ENCODE measurements at regions not wholly inside any gene's neighbourhood (a gene's known extent, or its start where the extent isn't known, plus 50 kb on each side); places are given as distances from the start of the nearest gene placed in this dataset.

- no peaks in the 10 kb centered on the region for H3K9me3 ChIP-seq
- no peaks in the 10 kb centered on the region for H3K4me1 ChIP-seq (ENCODE audit: control insufficient read depth in 1 of 2, extremely low read depth in 1 of 2, insufficient read depth in 2 of 2, low read length in 2 of 2)
- ChIA-PET CTCF (no interaction called here), POLR2A (no interaction called here)
- no peak overlapping the region for H3K4me3 ChIP-seq (ENCODE audit: control insufficient read depth in 1 of 2, extremely low read depth in 1 of 2, low read length in 1 of 2)
- no peaks in the 10 kb centered on the region for H3K4me1 Mint-ChIP-seq
- no peaks in the 10 kb centered on the region for H3K36me3 Mint-ChIP-seq
- no peak for ATAC-seq (replicated peaks in 1 of 4)
- no peak overlapping the region for H3K4me3 Mint-ChIP-seq
- H3K27me3 Mint-ChIP-seq = no peaks in the 10 kb centered on the region
- no peaks in the 10 kb centered on the region for H3K27me3 ChIP-seq (replicated peaks in 1 of 2; ENCODE audit: control insufficient read depth in 2 of 2, extremely low read depth in 1 of 2, insufficient read depth in 2 of 2, low read length in 1 of 2)
- H3K27ac ChIP-seq (ENCODE audit: low read length) = no peak overlapping the region
- H3K9me3 Mint-ChIP-seq = peaks cover 0 to 2% (median 0%) of the 10 kb centered on the region in 3 donors
- no peak overlapping the region for H3K27ac Mint-ChIP-seq
- no CpG with 5 or more reads among the region's 1 CpG for WGBS (ENCODE audit: insufficient coverage)
- H3K36me3 ChIP-seq (ENCODE audit: control insufficient read depth in 2 of 2, extremely low read depth in 1 of 2, insufficient read depth in 1 of 2, low read length in 1 of 2) = no peaks in the 10 kb centered on the region
- no peak for DNase-seq
These were observed 183.6 kb downstream of the SHOX2 start for GRCh38 chr3:157922614-157923013.

GRCh38 chr3:157921811-157922210, 184.4 kb downstream of the SHOX2 start:
- Histone ChIP-seq H3K9me3 (no peaks in the 10 kb centered on the region), H3K27ac (ENCODE audit: low read length) (no peak overlapping the region), H3K4me3 (ENCODE audit: control insufficient read depth in 1 of 2, extremely low read depth in 1 of 2, low read length in 1 of 2) (no peak overlapping the region), H3K36me3 (ENCODE audit: control insufficient read depth in 2 of 2, extremely low read depth in 1 of 2, insufficient read depth in 1 of 2, low read length in 1 of 2) (no peaks in the 10 kb centered on the region), H3K4me1 (ENCODE audit: control insufficient read depth in 1 of 2, extremely low read depth in 1 of 2, insufficient read depth in 2 of 2, low read length in 2 of 2) (no peaks in the 10 kb centered on the region), H3K27me3 (replicated peaks in 1 of 2; ENCODE audit: control insufficient read depth in 2 of 2, extremely low read depth in 1 of 2, insufficient read depth in 2 of 2, low read length in 1 of 2) (no peaks in the 10 kb centered on the region)
- Mint-ChIP-seq H3K27me3 (no peaks in the 10 kb centered on the region), H3K4me3 (no peak overlapping the region), H3K4me1 (no peaks in the 10 kb centered on the region), H3K9me3 (peaks cover 0 to 2% (median 0%) of the 10 kb centered on the region in 3 donors), H3K27ac (no peak overlapping the region), H3K36me3 (no peaks in the 10 kb centered on the region)
- WGBS (ENCODE audit: insufficient coverage) = 60% methylated on average over 3 of the region's 3 CpGs
- ATAC-seq (replicated peaks in 1 of 4) = no peak
- DNase-seq = no peak
- ChIA-PET CTCF (no interaction called here), POLR2A (no interaction called here)

GRCh38 chr3:157920822-157921700, 185.2 kb downstream of the SHOX2 start:
- no peak overlapping the region for H3K27ac Mint-ChIP-seq
- WGBS (ENCODE audit: insufficient coverage) = 82% methylated on average over 13 of the region's 19 CpGs
- Histone ChIP-seq H3K4me1 (ENCODE audit: control insufficient read depth in 1 of 2, extremely low read depth in 1 of 2, insufficient read depth in 2 of 2, low read length in 2 of 2) (no peaks in the 10 kb centered on the region), H3K27ac (ENCODE audit: low read length) (no peak overlapping the region), H3K4me3 (ENCODE audit: control insufficient read depth in 1 of 2, extremely low read depth in 1 of 2, low read length in 1 of 2) (no peak overlapping the region), H3K36me3 (ENCODE audit: control insufficient read depth in 2 of 2, extremely low read depth in 1 of 2, insufficient read depth in 1 of 2, low read length in 1 of 2) (no peaks in the 10 kb centered on the region), H3K9me3 (no peaks in the 10 kb centered on the region), H3K27me3 (replicated peaks in 1 of 2; ENCODE audit: control insufficient read depth in 2 of 2, extremely low read depth in 1 of 2, insufficient read depth in 2 of 2, low read length in 1 of 2) (no peaks in the 10 kb centered on the region)
- H3K36me3 Mint-ChIP-seq = no peaks in the 10 kb centered on the region
- H3K4me1 Mint-ChIP-seq = no peaks in the 10 kb centered on the region
- POLR2A ChIA-PET = no interaction called here
- H3K4me3 Mint-ChIP-seq = no peak overlapping the region
- CTCF ChIA-PET = no interaction called here
- ATAC-seq (replicated peaks in 1 of 4) (no peak), DNase-seq (no peak)
- H3K9me3 Mint-ChIP-seq = no peaks in the 10 kb centered on the region
- H3K27me3 Mint-ChIP-seq = no peaks in the 10 kb centered on the region

- Histone ChIP-seq H3K27ac (ENCODE audit: low read length) (no peak overlapping the region), H3K9me3 (no peaks in the 10 kb centered on the region), H3K36me3 (ENCODE audit: control insufficient read depth in 2 of 2, extremely low read depth in 1 of 2, insufficient read depth in 1 of 2, low read length in 1 of 2) (no peaks in the 10 kb centered on the region), H3K27me3 (replicated peaks in 1 of 2; ENCODE audit: control insufficient read depth in 2 of 2, extremely low read depth in 1 of 2, insufficient read depth in 2 of 2, low read length in 1 of 2) (no peaks in the 10 kb centered on the region), H3K4me1 (ENCODE audit: control insufficient read depth in 1 of 2, extremely low read depth in 1 of 2, insufficient read depth in 2 of 2, low read length in 2 of 2) (no peaks in the 10 kb centered on the region), H3K4me3 (ENCODE audit: control insufficient read depth in 1 of 2, extremely low read depth in 1 of 2, low read length in 1 of 2) (no peak overlapping the region)
- POLR2A ChIA-PET = no interaction called here
- DNase-seq (no peak), ATAC-seq (replicated peaks in 1 of 4) (no peak)
- WGBS (ENCODE audit: insufficient coverage) = no CpG with 5 or more reads among the region's 2 CpGs
- Mint-ChIP-seq H3K4me3 (no peak overlapping the region), H3K36me3 (no peaks in the 10 kb centered on the region), H3K27ac (no peak overlapping the region), H3K4me1 (no peaks in the 10 kb centered on the region), H3K27me3 (no peaks in the 10 kb centered on the region), H3K9me3 (no peaks in the 10 kb centered on the region)
- CTCF ChIA-PET = no interaction called here
These were observed 186.8 kb downstream of the SHOX2 start for GRCh38 chr3:157919319-157919887.

GRCh38 chr3:157918402-157918801, 187.8 kb downstream of the SHOX2 start:
- DNase-seq = no peak
- H3K4me1 Mint-ChIP-seq = no peaks in the 10 kb centered on the region
- no peaks in the 10 kb centered on the region for H3K36me3 Mint-ChIP-seq
- H3K4me3 Mint-ChIP-seq = no peak overlapping the region
- ChIA-PET POLR2A (no interaction called here), CTCF (no interaction called here)
- H3K27me3 ChIP-seq (replicated peaks in 1 of 2; ENCODE audit: control insufficient read depth in 2 of 2, extremely low read depth in 1 of 2, insufficient read depth in 2 of 2, low read length in 1 of 2) = no peaks in the 10 kb centered on the region
- no peaks in the 10 kb centered on the region for H3K4me1 ChIP-seq (ENCODE audit: control insufficient read depth in 1 of 2, extremely low read depth in 1 of 2, insufficient read depth in 2 of 2, low read length in 2 of 2)
- H3K27ac ChIP-seq (ENCODE audit: low read length) = no peak overlapping the region
- 67% methylated on average over 1 of the region's 3 CpGs for WGBS (ENCODE audit: insufficient coverage)
- no peaks in the 10 kb centered on the region for H3K9me3 Mint-ChIP-seq
- H3K9me3 ChIP-seq = no peaks in the 10 kb centered on the region
- no peaks in the 10 kb centered on the region for H3K27me3 Mint-ChIP-seq
- no peaks in the 10 kb centered on the region for H3K36me3 ChIP-seq (ENCODE audit: control insufficient read depth in 2 of 2, extremely low read depth in 1 of 2, insufficient read depth in 1 of 2, low read length in 1 of 2)
- H3K27ac Mint-ChIP-seq = no peak overlapping the region
- no peak for ATAC-seq (replicated peaks in 1 of 4)
- no peak overlapping the region for H3K4me3 ChIP-seq (ENCODE audit: control insufficient read depth in 1 of 2, extremely low read depth in 1 of 2, low read length in 1 of 2)

- Mint-ChIP-seq H3K27me3 (no peaks in the 10 kb centered on the region), H3K4me1 (no peaks in the 10 kb centered on the region), H3K27ac (no peak overlapping the region), H3K36me3 (no peaks in the 10 kb centered on the region), H3K4me3 (no peak overlapping the region), H3K9me3 (no peaks in the 10 kb centered on the region)
- POLR2A ChIA-PET = no interaction called here
- WGBS (ENCODE audit: insufficient coverage) = no CpG with 5 or more reads among the region's 3 CpGs
- Histone ChIP-seq H3K27me3 (replicated peaks in 1 of 2; ENCODE audit: control insufficient read depth in 2 of 2, extremely low read depth in 1 of 2, insufficient read depth in 2 of 2, low read length in 1 of 2) (no peaks in the 10 kb centered on the region), H3K4me3 (ENCODE audit: control insufficient read depth in 1 of 2, extremely low read depth in 1 of 2, low read length in 1 of 2) (no peak overlapping the region), H3K9me3 (no peaks in the 10 kb centered on the region), H3K27ac (ENCODE audit: low read length) (no peak overlapping the region), H3K4me1 (ENCODE audit: control insufficient read depth in 1 of 2, extremely low read depth in 1 of 2, insufficient read depth in 2 of 2, low read length in 2 of 2) (no peaks in the 10 kb centered on the region), H3K36me3 (ENCODE audit: control insufficient read depth in 2 of 2, extremely low read depth in 1 of 2, insufficient read depth in 1 of 2, low read length in 1 of 2) (no peaks in the 10 kb centered on the region)
- ATAC-seq (replicated peaks in 1 of 4) (no peak), DNase-seq (no peak)
- CTCF ChIA-PET = no interaction called here
These were observed 189.5 kb downstream of the SHOX2 start for GRCh38 chr3:157916672-157917071.
